ENCODE measurements at regions not wholly inside any gene's neighbourhood (a gene's known extent, or its start where the extent isn't known, plus 50 kb on each side); places are given as distances from the start of the nearest gene placed in this dataset.
A peak's percentile ranks its signal among the peaks of the same experiment; 100 is the strongest.

DNA sequence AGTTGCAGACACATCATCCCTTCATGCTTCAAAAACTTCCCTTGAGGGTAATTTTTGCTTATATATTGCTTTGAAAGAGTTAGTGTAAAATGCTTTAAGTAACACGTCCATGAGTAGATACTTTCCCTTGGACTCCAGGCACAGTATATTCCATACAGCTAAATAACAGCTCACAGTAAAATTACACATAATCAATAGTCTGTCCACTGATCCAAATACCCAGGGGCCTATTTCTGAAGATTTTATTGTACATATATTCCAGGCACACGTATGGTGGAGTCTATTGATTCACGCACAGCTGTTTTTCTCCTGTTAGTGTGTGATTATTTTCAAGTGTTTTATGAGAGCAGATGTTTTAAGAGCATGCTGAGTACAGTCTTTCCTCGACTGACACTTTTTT is 223.7 kb upstream of the GRAMD2B start:
- Mint-ChIP-seq H3K4me3 (no peak overlapping the region), H3K4me1 (no peaks in the 10 kb centered on the region), H3K27me3 (peaks cover 11% of the 10 kb centered on the region), H3K36me3 (ENCODE audit: low read depth) (no peaks in the 10 kb centered on the region), H3K27ac (no peak overlapping the region)
- no peaks in the 10 kb centered on the region for H3K9me3 ChIP-seq (ENCODE audit: control insufficient read depth, low read length, poor library complexity, severe bottlenecking)
- ATAC-seq (no peak), DNase-seq (no peak)

DNA sequence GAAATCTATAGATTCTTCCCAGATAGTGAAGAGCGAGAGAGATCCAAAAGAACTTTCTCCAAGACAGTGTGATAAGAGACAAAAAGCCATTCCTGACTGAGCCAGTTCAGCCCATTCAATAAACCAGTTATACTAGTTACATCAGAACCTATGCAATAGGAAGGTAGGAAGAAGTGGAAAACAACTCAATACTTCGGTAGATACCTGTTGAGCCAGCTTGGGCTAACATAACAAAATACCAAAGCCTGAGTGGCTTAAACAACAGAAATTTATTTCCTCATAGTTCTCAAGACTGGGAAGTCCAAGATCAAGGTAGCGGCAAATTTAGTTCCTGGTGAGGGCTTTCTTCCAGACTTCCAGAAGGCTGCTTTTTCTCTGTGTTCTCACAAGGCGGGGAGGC is 214.5 kb upstream of the GRAMD2B start:
- DNase-seq (no peak), ATAC-seq (no peak)
- Mint-ChIP-seq H3K27ac (no peak overlapping the region), H3K4me3 (no peak overlapping the region), H3K4me1 (no peaks in the 10 kb centered on the region), H3K27me3 (no peaks in the 10 kb centered on the region), H3K36me3 (ENCODE audit: low read depth) (no peaks in the 10 kb centered on the region)
- H3K9me3 ChIP-seq (ENCODE audit: control insufficient read depth, low read length, poor library complexity, severe bottlenecking): no peaks in the 10 kb centered on the region

DNA sequence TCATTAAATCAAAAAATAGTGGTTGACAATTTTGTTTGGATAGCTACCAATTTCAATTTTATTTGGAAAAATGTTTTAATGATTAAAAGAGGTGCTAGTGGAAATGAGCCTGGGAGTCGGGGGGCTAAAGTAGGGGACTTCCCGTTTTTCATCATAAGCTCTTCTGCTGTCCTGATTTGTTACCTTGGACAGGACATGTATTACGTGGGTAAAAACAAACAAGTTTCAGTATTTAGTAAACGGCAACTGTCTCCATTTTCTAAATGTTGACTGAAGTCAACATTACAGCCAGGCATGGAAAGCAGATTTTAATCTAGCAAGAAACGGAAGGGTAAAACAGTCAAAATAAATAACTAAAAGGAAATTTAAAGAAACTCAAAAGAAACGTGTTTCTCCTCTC is 212.3 kb upstream of the GRAMD2B start:
- Mint-ChIP-seq H3K27me3 (no peaks in the 10 kb centered on the region), H3K4me3 (no peak overlapping the region), H3K36me3 (ENCODE audit: low read depth) (no peaks in the 10 kb centered on the region), H3K4me1 (no peaks in the 10 kb centered on the region), H3K27ac (no peak overlapping the region)
- no peaks in the 10 kb centered on the region for H3K9me3 ChIP-seq (ENCODE audit: control insufficient read depth, low read length, poor library complexity, severe bottlenecking)
- DNase-seq: no peak
- ATAC-seq: no peak

DNA sequence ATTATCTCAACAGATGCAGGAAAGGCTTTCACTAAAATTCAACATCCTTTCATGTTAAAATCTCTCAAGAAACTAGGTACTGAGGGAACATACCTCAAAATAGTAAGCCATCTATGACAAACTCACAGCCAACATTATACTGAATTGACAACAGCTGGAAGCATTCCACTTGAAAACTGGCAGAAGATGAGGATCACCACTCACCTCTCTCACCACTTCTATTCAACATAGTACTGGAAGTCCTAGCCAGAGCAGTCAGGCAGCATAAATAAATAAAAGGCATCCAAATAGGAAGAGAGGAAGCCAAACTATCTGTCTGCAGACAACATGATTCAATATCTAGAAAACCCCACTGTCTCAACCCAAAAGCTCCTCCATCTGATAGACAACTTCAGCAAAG is 203.6 kb upstream of the GRAMD2B start:
- no peaks in the 10 kb centered on the region for H3K36me3 Mint-ChIP-seq (ENCODE audit: low read depth)
- H3K4me1 Mint-ChIP-seq: no peaks in the 10 kb centered on the region
- no peaks in the 10 kb centered on the region for H3K27me3 Mint-ChIP-seq
- no peaks in the 10 kb centered on the region for H3K9me3 ChIP-seq (ENCODE audit: control insufficient read depth, low read length, poor library complexity, severe bottlenecking)
- ATAC-seq: no peak
- no peak for DNase-seq
- H3K4me3 Mint-ChIP-seq: no peak overlapping the region
- no peak overlapping the region for H3K27ac Mint-ChIP-seq

DNA sequence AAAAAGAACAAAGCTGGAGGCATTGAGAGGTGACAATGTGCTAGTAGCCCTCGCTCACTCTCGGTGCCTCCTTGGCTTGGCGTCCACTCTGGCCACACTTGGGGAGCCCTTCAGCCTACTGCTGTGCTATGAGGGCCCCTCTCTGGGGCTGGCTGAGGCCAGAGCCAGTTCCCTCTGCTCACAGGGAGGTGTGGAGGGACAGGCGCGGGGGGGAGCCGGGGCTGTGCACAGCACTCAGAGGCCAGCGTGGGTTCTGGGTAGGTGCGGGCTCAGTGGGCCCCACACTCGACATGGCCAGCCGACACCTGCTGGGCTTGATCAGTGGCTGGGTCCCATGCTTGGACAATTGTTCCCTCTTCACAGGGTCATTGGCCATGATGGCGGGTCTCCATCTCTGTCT is 202.5 kb upstream of the GRAMD2B start:
- H3K9me3 ChIP-seq (ENCODE audit: control insufficient read depth, low read length, poor library complexity, severe bottlenecking): no peaks in the 10 kb centered on the region
- no peak for ATAC-seq
- no peak for DNase-seq
- Mint-ChIP-seq H3K4me3 (no peak overlapping the region), H3K27me3 (no peaks in the 10 kb centered on the region), H3K4me1 (no peaks in the 10 kb centered on the region), H3K36me3 (ENCODE audit: low read depth) (no peaks in the 10 kb centered on the region), H3K27ac (no peak overlapping the region)

DNA sequence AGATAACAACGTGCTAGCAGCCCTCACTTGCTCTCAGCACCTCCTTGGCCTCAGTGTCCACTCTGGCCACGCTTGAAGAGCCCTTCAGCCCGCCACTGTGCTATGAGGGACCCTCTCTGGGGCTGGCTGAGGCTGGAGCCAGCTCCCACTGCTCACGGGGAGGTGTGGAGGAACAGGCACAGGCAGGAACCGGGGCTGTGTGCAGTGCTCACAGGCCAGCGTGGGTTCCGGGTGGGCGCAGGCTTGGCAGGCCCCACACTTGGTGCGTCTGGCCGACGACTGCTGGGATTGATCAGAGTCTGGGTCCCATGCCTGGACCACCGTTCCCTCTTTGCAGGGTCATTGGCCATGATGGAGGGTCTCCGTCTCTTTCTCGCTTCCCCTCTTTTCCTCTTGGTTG is 194.3 kb upstream of the GRAMD2B start:
- Mint-ChIP-seq H3K27ac (no peak overlapping the region), H3K36me3 (ENCODE audit: low read depth) (no peaks in the 10 kb centered on the region), H3K4me3 (no peak overlapping the region), H3K4me1 (no peaks in the 10 kb centered on the region), H3K27me3 (no peaks in the 10 kb centered on the region)
- no peaks in the 10 kb centered on the region for H3K9me3 ChIP-seq (ENCODE audit: control insufficient read depth, low read length, poor library complexity, severe bottlenecking)
- no peak for DNase-seq
- ATAC-seq: no peak

DNA sequence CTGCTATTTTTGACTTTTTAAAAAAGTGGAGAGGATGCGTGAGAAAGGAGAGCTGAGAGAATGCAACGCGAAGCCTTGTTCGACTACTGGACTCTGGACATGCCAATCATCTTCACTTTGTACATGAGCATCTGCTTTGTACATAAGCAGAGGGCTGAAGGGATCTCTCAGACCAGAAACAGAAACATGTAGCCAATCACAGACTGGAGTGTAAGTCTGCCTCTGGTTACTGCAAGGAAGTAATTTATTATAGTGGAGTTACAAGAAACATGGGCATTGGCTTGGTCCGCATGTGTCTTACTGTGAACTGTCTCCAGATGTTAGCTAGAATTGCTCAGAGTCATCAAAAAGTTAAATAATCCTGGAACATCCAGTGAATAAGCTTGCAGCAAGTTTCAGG is 190.0 kb upstream of the GRAMD2B start:
- H3K4me1 Mint-ChIP-seq: peaks cover 3% of the 10 kb centered on the region
- no peaks in the 10 kb centered on the region for H3K36me3 Mint-ChIP-seq (ENCODE audit: low read depth)
- H3K27me3 Mint-ChIP-seq: no peaks in the 10 kb centered on the region
- H3K27ac Mint-ChIP-seq: no peak overlapping the region
- no peaks in the 10 kb centered on the region for H3K9me3 ChIP-seq (ENCODE audit: control insufficient read depth, low read length, poor library complexity, severe bottlenecking)
- H3K4me3 Mint-ChIP-seq: no peak overlapping the region
- DNase-seq: no peak
- ATAC-seq: no peak

DNA sequence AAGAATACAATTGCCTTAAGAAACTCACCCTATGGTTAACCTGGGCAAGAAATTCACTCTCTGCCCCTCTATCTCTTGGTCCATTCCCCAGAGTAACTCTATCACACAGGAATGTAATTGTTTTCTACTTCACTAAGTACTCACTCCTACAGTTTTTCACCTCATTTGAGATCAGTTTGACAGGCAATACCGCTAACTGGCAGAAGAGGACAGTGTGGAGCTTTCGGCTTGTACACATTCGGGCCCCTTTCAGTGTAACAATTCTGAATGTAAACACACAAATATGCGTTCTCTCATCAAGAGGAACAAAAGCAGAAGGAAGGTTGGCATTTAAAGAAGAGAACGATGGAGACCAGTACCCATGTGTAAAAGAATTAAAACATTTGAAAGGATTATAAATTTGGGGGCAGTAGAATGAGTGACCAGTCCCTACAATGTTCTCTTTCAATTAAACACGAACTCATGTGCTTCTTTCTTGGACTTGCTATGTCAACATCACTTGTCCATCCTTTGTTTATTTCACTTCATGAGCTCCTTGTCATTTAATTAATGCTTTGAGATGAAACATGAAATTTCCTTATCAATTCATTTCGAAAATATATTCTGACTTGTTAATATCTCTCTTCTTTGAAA is 188.5 kb upstream of the GRAMD2B start:
- DNase-seq (no peak), ATAC-seq (peak; percentile 70)
- no peaks in the 10 kb centered on the region for H3K27me3 Mint-ChIP-seq
- peaks cover 3% of the 10 kb centered on the region for H3K4me1 Mint-ChIP-seq
- H3K27ac Mint-ChIP-seq: no peak overlapping the region
- no peaks in the 10 kb centered on the region for H3K36me3 Mint-ChIP-seq (ENCODE audit: low read depth)
- H3K9me3 ChIP-seq (ENCODE audit: control insufficient read depth, low read length, poor library complexity, severe bottlenecking): no peaks in the 10 kb centered on the region
- H3K4me3 Mint-ChIP-seq: no peak overlapping the region

DNA sequence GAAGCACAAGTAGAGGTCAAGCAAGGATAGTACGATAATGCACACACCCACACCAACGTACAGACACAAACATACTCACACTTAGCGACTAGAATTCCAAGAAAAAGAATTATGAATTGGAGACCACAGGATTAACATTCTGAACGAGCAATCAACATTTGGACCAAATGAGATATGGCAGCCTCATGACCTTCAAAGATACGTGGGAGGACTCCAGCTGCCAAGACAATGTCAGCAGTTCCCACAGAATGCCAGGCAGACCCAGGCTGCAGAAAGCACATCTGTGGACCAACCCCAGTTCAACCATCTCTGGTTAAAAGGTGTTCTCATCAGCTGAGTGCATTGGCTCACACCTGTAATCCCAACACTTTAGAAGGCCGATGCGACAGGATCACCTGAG is 187.6 kb upstream of the GRAMD2B start:
- ATAC-seq (no peak), DNase-seq (no peak)
- Mint-ChIP-seq H3K4me3 (no peak overlapping the region), H3K27ac (no peak overlapping the region), H3K36me3 (ENCODE audit: low read depth) (no peaks in the 10 kb centered on the region), H3K4me1 (peaks cover 3% of the 10 kb centered on the region), H3K27me3 (no peaks in the 10 kb centered on the region)
- no peaks in the 10 kb centered on the region for H3K9me3 ChIP-seq (ENCODE audit: control insufficient read depth, low read length, poor library complexity, severe bottlenecking)

DNA sequence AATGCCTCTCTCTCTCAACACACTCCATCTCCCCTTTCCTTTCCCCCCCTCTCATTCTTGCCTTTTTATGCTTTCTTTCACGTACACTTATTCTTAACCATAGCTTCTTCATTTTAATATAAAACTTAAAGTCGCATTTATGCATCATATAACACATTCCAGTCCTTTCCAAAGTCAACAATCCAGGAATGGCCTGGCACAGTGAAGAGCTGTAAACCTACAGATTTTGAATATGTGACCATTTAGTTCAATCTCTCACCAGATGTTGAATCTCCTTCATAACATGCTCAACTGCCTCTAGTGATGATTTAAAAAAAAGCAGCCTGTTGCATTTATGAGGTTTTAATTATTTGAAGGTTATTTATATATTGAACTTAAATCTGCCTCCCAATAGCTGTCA is 186.2 kb upstream of the GRAMD2B start:
- no peak for ATAC-seq
- no peaks in the 10 kb centered on the region for H3K9me3 ChIP-seq (ENCODE audit: control insufficient read depth, low read length, poor library complexity, severe bottlenecking)
- H3K36me3 Mint-ChIP-seq (ENCODE audit: low read depth): no peaks in the 10 kb centered on the region
- no peak for DNase-seq
- H3K27me3 Mint-ChIP-seq: no peaks in the 10 kb centered on the region
- no peak overlapping the region for H3K4me3 Mint-ChIP-seq
- H3K27ac Mint-ChIP-seq: no peak overlapping the region
- H3K4me1 Mint-ChIP-seq: peaks cover 3% of the 10 kb centered on the region

DNA sequence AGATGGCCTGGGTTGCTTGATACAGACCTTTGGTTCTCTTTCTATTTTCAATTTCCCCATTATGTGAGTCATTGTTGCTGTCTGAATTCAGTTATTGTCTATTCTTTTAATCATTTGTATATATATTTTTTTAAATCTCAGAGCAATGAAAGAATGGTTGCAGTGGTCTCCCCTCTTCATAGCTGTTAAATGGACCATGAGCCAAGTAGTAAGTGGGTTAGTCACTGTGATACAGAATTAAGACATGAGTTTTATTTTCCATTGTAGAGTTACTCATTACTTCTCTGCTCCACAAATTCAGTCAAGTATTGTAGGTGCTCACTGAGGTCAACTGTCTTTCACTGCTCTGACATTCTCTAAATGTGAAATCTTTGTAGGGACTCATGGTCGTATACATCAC is 174.6 kb upstream of the GRAMD2B start:
- H3K4me3 Mint-ChIP-seq: no peak overlapping the region

DNA sequence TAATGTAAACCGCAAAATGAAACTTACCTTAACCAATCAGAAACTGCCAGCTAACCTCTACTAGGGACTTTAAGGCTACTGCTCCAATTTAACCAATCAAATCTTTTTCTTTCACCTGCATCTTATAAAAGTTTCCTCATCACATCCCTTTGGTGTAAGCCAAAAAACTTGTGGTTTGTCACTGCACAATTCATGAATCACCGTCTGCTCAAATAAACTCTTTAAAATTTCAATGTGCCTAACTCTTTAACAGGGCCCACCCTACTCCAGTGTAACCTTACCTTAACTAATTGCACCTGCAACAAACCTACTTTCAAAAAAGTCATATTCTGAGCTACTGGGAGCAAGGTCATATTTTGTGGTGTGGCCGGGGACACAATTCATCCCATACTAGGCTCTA is 172.2 kb upstream of the GRAMD2B start:
- no peaks in the 10 kb centered on the region for H3K36me3 Mint-ChIP-seq (ENCODE audit: low read depth)
- H3K27ac Mint-ChIP-seq: no peak overlapping the region
- ATAC-seq (no peak), DNase-seq (no peak)
- H3K27me3 Mint-ChIP-seq: no peaks in the 10 kb centered on the region
- H3K9me3 ChIP-seq (ENCODE audit: control insufficient read depth, low read length, poor library complexity, severe bottlenecking): no peaks in the 10 kb centered on the region
- no peaks in the 10 kb centered on the region for H3K4me1 Mint-ChIP-seq
- H3K4me3 Mint-ChIP-seq: no peak overlapping the region

More for the DNA sequence above, 174.6 kb upstream of the GRAMD2B start:
- no peak for DNase-seq
- no peak for ATAC-seq
- H3K9me3 ChIP-seq (ENCODE audit: control insufficient read depth, low read length, poor library complexity, severe bottlenecking): no peaks in the 10 kb centered on the region
- Mint-ChIP-seq H3K27me3 (no peaks in the 10 kb centered on the region), H3K4me1 (no peaks in the 10 kb centered on the region), H3K36me3 (ENCODE audit: low read depth) (no peaks in the 10 kb centered on the region), H3K27ac (no peak overlapping the region)

DNA sequence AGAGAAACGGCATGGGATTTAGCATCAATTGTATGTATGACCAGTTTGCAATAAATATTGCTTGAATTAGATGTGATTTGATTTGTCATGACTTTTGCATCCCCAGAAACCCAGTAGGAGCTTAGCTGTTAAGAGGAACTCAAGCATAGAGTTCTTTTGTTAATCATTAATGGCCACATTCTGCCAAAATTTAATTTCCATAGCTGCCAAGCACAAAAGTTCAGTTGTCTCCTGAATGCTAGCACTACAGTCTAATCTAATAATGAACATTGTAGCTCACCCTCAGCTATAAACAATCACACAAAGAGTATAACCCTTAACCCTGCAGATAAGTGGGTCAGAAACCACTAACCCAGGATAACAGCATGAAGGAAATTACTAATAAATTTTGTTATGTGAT is 169.8 kb upstream of the GRAMD2B start:
- no peaks in the 10 kb centered on the region for H3K4me1 Mint-ChIP-seq

DNA sequence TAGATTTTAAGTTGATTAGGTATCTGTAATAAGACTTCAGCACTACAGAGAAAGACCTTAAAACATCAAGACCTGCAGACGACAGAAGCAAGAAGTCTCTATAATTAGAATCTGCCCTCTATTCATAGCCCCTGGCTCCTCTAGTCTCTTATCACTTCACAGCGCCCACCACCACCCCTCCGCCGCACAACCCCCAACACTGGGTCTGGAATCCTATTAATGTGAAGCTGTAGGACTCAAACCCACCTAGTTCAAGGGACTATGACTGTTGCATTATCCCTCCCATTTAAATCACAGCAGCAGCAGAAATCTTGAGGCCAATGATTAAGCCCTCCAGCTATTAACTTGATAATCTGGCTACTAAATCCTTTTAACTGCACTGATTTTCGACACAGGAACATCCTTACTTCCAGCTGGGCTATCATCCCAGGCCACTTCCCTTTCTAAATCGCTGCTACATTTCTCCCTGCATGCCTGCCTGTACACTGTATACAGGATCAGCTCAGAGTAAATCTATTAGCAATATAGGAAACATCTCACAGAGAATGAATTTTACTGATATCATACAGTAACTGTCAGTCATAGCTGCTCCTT is 159.5 kb upstream of the GRAMD2B start:
- Mint-ChIP-seq H3K4me1 (no peaks in the 10 kb centered on the region), H3K4me3 (no peak overlapping the region), H3K27me3 (no peaks in the 10 kb centered on the region), H3K36me3 (ENCODE audit: low read depth) (no peaks in the 10 kb centered on the region), H3K27ac (no peak overlapping the region)
- no peaks in the 10 kb centered on the region for H3K9me3 ChIP-seq (ENCODE audit: control insufficient read depth, low read length, poor library complexity, severe bottlenecking)
- ATAC-seq (no peak), DNase-seq (no peak)

More for the DNA sequence above, 169.8 kb upstream of the GRAMD2B start:
- H3K4me3 Mint-ChIP-seq: no peak overlapping the region
- no peak overlapping the region for H3K27ac Mint-ChIP-seq
- DNase-seq (no peak), ATAC-seq (no peak)
- no peaks in the 10 kb centered on the region for H3K36me3 Mint-ChIP-seq (ENCODE audit: low read depth)
- no peaks in the 10 kb centered on the region for H3K9me3 ChIP-seq (ENCODE audit: control insufficient read depth, low read length, poor library complexity, severe bottlenecking)
- H3K27me3 Mint-ChIP-seq: no peaks in the 10 kb centered on the region
